OCI-LY7 (cell line): ENCODE measurements at regions not wholly inside any gene's neighbourhood (a gene's known extent, or its start where the extent isn't known, plus 50 kb on each side); places are given as distances from the start of the nearest gene placed in this dataset.

Source experiments
- BruUV-seq: library from RNA; stranded (reverse); fragments of 400-500 nt; replicated peaks from 2 replicates; lab custom pipeline; 2021; lab: Mats Ljungman, UMichigan
- CTCF ChIA-PET: fragments of 300-600 bp; sonication (Branson Sonifier 250); formaldehyde crosslinking; loops from one replicate; lab custom pipeline; 2022; ENCODE audit warnings: antibody characterized with exemption; ENCODE audit not compliant: unreplicated experiment; lab: Charles Lee
- POLR2A ChIA-PET: fragments of 300-600 bp; sonication (Branson Sonifier 250); formaldehyde crosslinking; loops from one replicate; lab custom pipeline; 2022; ENCODE audit warnings: antibody characterized with exemption; lab: Charles Lee
- DNase-seq: peaks from one replicate; pipeline ENCODE4 v3.0.0-alpha.2; 2015; ENCODE audit warnings: low spot score
- H2AFZ ChIP-seq: fragments of 200-600 bp; sonication (generic), shearing (Covaris generic); 2 replicates; pipeline ENCODE4 v1.6.1; 2014; ENCODE audit warnings: mild to moderate bottlenecking, antibody characterized with exemption, low read length, moderate library complexity
- H3K27ac ChIP-seq: fragments of 200-600 bp; sonication (generic); 2 replicates; pipeline ENCODE4 v1.5.1; 2014; ENCODE audit warnings: mixed run types, low read depth, mild to moderate bottlenecking, moderate library complexity, low read length, inconsistent platforms; ENCODE audit not compliant: poor library complexity, severe bottlenecking
- H3K36me3 ChIP-seq: fragments of 200-600 bp; sonication (generic); 2 replicates; pipeline ENCODE4 v1.6.1; 2014; ENCODE audit warnings: mild to moderate bottlenecking, antibody characterized with exemption, low read length, moderate library complexity, mixed read lengths; ENCODE audit not compliant: insufficient read depth
- H3K4me1 ChIP-seq: fragments of 200-600 bp; sonication (generic); 2 replicates; pipeline ENCODE4 v1.5.1; 2014; ENCODE audit warnings: mild to moderate bottlenecking, low read length; ENCODE audit not compliant: insufficient read depth, poor library complexity, severe bottlenecking
- H3K4me2 ChIP-seq: fragments of 200-600 bp; sonication (generic); 2 replicates; pipeline ENCODE4 v1.6.1; 2014; ENCODE audit warnings: mild to moderate bottlenecking, low read length
- H3K4me3 ChIP-seq: fragments of 200-600 bp; sonication (generic); 2 replicates; pipeline ENCODE4 v1.5.1; 2014; ENCODE audit warnings: mild to moderate bottlenecking, low read depth, low read length; ENCODE audit not compliant: poor library complexity, severe bottlenecking
- H3K79me2 ChIP-seq: fragments of 200-600 bp; sonication (generic); 2 replicates; pipeline ENCODE4 v1.6.1; 2016; ENCODE audit warnings: low read depth, mild to moderate bottlenecking, low read length, moderate library complexity, mixed read lengths; ENCODE audit not compliant: insufficient read depth
- H3K9me2 ChIP-seq: fragments of 200-600 bp; sonication (generic); 2 replicates; pipeline ENCODE4 v1.6.1; 2016; ENCODE audit warnings: mild to moderate bottlenecking, low read length, mixed read lengths; ENCODE audit not compliant: insufficient read depth
- H3K9me3 ChIP-seq: fragments of 200-600 bp; sonication (generic); 2 replicates; pipeline ENCODE4 v1.6.1; 2014; ENCODE audit warnings: mild to moderate bottlenecking, mixed run types, low read length, mixed read lengths
- H4K20me1 ChIP-seq: fragments of 200-600 bp; sonication (generic); 2 replicates; pipeline ENCODE4 v1.6.1; 2014; ENCODE audit warnings: mild to moderate bottlenecking, antibody characterized with exemption, low read length, moderate library complexity, mixed read lengths; ENCODE audit not compliant: insufficient read depth
- CTCF ChIP-seq: fragments of 200-600 bp; sonication (generic); conservative IDR thresholded peaks from 2 replicates; pipeline ENCODE4 v1.5.1; 2014; ENCODE audit warnings: mild to moderate bottlenecking, antibody characterized with exemption, low read length, moderate library complexity, mixed read lengths
- EZH2phosphoT487 ChIP-seq: fragments of 200-600 bp; sonication (generic); IDR thresholded peaks from 2 replicates; pipeline ENCODE4 v1.6.1; 2018; ENCODE audit warnings: low read depth, borderline replicate concordance, mild to moderate bottlenecking, mixed run types, antibody characterized with exemption, low read length, moderate library complexity, mixed read lengths
- intact Hi-C: fragments of 100-400 bp; cut with micrococcal nuclease; formaldehyde crosslinking; loops from one replicate; pipeline ENCODE4 v1.10.0; 2022; ENCODE audit not compliant: unreplicated experiment

GRCh38 chr3:31230425-31231223 lies 302.1 kb upstream of the STT3B start:
- no TSS peak for BruUV-seq
- ChIA-PET CTCF (no interaction called here), POLR2A (interaction anchor here (0.9 to 1.1 kb wide), 2 partner anchors 11 to 20 kb away, joined by 3 to 4 read pairs; no protein-coding TSS in a partner anchor)
- H3K4me3 ChIP-seq, result no peak overlapping the region
- intact Hi-C loops, result no loop called here
- no peak for TF ChIP-seq CTCF
- TF ChIP-seq EZH2phosphoT487, result no peak
- H3K79me2 ChIP-seq, result no peaks in the 10 kb centered on the region
- peaks cover 75% of the 10 kb centered on the region for H3K4me1 ChIP-seq
- H3K9me2 ChIP-seq, result no peaks in the 10 kb centered on the region
- peak overlapping the region; percentile 7 for H3K27ac ChIP-seq
- H4K20me1 ChIP-seq, result no peaks in the 10 kb centered on the region
- peaks cover 13% of the 10 kb centered on the region; the same call in 1 of the 2 replicates for H3K36me3 ChIP-seq
- H3K4me2 ChIP-seq, result peak overlapping the region; percentile 36
- no peak for DNase-seq
- H3K9me3 ChIP-seq, result peaks cover 14% of the 10 kb centered on the region; the same call in 1 of the 2 replicates
- H2AFZ ChIP-seq, result peak overlapping the region; percentile 86

- peaks cover 59% of the 10 kb centered on the region for H3K4me1 ChIP-seq
- peak overlapping the region; percentile 4; the same call in 1 of the 2 replicates for H3K4me2 ChIP-seq
- peak; percentile 46 for DNase-seq
- H3K4me3 ChIP-seq, result no peak overlapping the region
- no peaks in the 10 kb centered on the region for H4K20me1 ChIP-seq
- intact Hi-C loops, result no loop called here
- peaks cover 14% of the 10 kb centered on the region; the same call in 1 of the 2 replicates for H3K9me3 ChIP-seq
- H3K36me3 ChIP-seq, result peaks cover 13% of the 10 kb centered on the region; the same call in 1 of the 2 replicates
- no peak overlapping the region for H3K27ac ChIP-seq
- peak overlapping the region; percentile 59; the same call in 1 of the 2 replicates for H2AFZ ChIP-seq
- no peaks in the 10 kb centered on the region for H3K9me2 ChIP-seq
- ChIA-PET CTCF (interaction anchor here (1.2 kb wide), 1 partner anchor 9 kb away, joined by 4 read pairs; no protein-coding TSS in a partner anchor), POLR2A (interaction anchor here (0.5 to 2.0 kb wide), 8 partner anchors 9 to 1769 kb away, joined by 3 to 17 read pairs (median 4); no protein-coding TSS in a partner anchor)
- BruUV-seq, result no TSS peak
- no peak for TF ChIP-seq EZH2phosphoT487
- no peak for TF ChIP-seq CTCF
- H3K79me2 ChIP-seq, result no peaks in the 10 kb centered on the region
Measured at GRCh38 chr3:31232055-31233025, 300.4 kb upstream of the STT3B start.
